ENCODE measurements at regions not wholly inside any gene's neighbourhood (a gene's known extent, or its start where the extent isn't known, plus 50 kb on each side); places are given as distances from the start of the nearest gene placed in this dataset.

DNA sequence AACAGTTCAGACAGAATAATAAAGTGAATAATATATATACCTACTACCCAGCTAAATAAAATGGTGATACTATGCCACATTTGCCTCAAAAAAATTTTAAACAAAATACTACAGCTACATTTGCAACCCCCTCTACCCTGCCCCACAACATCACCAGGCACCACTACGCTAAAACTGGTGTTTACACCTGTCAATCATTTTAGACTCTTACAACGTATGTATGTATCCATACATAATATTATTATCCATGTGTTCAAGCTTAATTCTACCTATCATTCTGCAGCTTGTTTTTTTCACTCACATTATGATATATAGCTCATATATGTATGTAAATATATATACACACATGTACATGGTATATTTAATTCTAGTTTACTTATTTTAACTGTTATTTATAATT is 62.5 kb downstream of the NIBAN1 start:
- no peaks in the 10 kb centered on the region for H3K9me3 ChIP-seq
- H3K27ac ChIP-seq (replicated peaks in 1 of 4) = peak overlapping the region in 2 of 4 donors; percentile 30 to 73
- no peak for TF ChIP-seq POLR2AphosphoS5 (IDR thresholded peaks at IDR 0.05)
- no peak for TF ChIP-seq POLR2A (IDR thresholded peaks at IDR 0.05; ENCODE audit: low read depth)
- no peak for TF ChIP-seq EP300 (IDR thresholded peaks at IDR 0.05)
- TF ChIP-seq, protein P1, sequence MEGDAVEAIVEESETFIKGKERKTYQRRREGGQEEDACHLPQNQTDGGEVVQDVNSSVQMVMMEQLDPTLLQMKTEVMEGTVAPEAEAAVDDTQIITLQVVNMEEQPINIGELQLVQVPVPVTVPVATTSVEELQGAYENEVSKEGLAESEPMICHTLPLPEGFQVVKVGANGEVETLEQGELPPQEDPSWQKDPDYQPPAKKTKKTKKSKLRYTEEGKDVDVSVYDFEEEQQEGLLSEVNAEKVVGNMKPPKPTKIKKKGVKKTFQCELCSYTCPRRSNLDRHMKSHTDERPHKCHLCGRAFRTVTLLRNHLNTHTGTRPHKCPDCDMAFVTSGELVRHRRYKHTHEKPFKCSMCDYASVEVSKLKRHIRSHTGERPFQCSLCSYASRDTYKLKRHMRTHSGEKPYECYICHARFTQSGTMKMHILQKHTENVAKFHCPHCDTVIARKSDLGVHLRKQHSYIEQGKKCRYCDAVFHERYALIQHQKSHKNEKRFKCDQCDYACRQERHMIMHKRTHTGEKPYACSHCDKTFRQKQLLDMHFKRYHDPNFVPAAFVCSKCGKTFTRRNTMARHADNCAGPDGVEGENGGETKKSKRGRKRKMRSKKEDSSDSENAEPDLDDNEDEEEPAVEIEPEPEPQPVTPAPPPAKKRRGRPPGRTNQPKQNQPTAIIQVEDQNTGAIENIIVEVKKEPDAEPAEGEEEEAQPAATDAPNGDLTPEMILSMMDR (IDR thresholded peaks at IDR 0.05) = no peak
- intact Hi-C loops (cut with DNase I) = loop anchor here (5.0 kb wide), 1 partner anchor 35 kb away; no protein-coding TSS in a partner anchor
- H3K4me3 ChIP-seq = no peak overlapping the region
- no peaks in the 10 kb centered on the region for H3K36me3 ChIP-seq
- H3K27me3 ChIP-seq = no peaks in the 10 kb centered on the region
- no peak for DNase-seq (ENCODE audit: extremely low spot score)
- H3K4me1 ChIP-seq = peaks cover 41 to 92% (median 85%) of the 10 kb centered on the region in 4 donors
- 77% methylated on average over 2 of the region's 2 CpGs for WGBS

DNA sequence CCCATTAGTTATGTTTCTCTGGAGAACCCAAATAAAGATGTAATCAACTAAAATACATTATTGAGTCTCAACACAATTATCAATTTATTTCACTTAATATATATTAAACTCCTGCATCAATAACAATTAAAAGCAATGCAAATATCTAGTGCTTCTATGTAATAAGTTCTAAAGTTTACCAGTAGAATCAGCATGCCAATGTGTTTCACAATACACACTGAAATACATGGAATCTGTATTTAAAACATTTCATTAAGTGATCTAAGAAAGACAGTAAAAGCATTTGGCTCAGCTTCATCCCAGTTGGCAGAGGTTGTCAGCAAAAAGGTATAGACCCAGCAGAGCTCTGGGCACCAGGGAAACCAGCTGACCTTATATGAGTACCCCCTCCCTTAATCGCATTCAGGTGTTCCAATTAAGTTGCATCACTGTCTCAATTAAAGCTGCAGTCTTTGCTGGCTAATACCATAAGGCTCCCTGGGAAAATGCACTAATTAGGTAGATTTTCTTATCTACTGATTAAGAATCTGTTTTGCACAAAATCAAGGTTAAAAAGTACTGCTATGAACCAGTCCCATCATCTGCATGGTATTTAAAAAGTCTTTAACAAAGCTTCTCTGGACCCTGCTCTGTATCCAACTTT is 63.1 kb downstream of the NIBAN1 start:
- Histone ChIP-seq H3K27ac (replicated peaks in 1 of 4) (peak overlapping the region in 3 of 4 donors; percentile 25 to 73 (median 30)), H3K36me3 (no peaks in the 10 kb centered on the region), H3K27me3 (no peaks in the 10 kb centered on the region), H3K9me3 (no peaks in the 10 kb centered on the region), H3K4me3 (no peak overlapping the region), H3K4me1 (peaks cover 47 to 96% (median 90%) of the 10 kb centered on the region in 4 donors)
- intact Hi-C loops (cut with DNase I) = loop anchor here (5.0 kb wide), 1 partner anchor 36 kb away; no protein-coding TSS in a partner anchor
- WGBS = 79% methylated on average over 1 of the region's 1 CpG
- DNase-seq (ENCODE audit: extremely low spot score) = no peak
- TF ChIP-seq POLR2A (IDR thresholded peaks at IDR 0.05; ENCODE audit: low read depth) (no peak), POLR2AphosphoS5 (IDR thresholded peaks at IDR 0.05) (no peak), EP300 (IDR thresholded peaks at IDR 0.05) (no peak)
- TF ChIP-seq, protein P1 (IDR thresholded peaks at IDR 0.05) = no peak

- no peaks in the 10 kb centered on the region for H3K9me3 ChIP-seq
- no peak for DNase-seq (ENCODE audit: extremely low spot score)
- 45% methylated on average over 3 of the region's 3 CpGs for WGBS
- H3K4me3 ChIP-seq = no peak overlapping the region
- intact Hi-C loops (cut with DNase I) = loop anchor here (5.0 kb wide), 1 partner anchor 37 kb away; no protein-coding TSS in a partner anchor
- H3K27ac ChIP-seq (replicated peaks in 1 of 4) = peak overlapping the region in 3 of 4 donors; percentile 28 to 73 (median 30)
- peaks cover 52 to 96% (median 89%) of the 10 kb centered on the region in 4 donors for H3K4me1 ChIP-seq
- H3K36me3 ChIP-seq = no peaks in the 10 kb centered on the region
- TF ChIP-seq, protein P1 (IDR thresholded peaks at IDR 0.05) = no peak
- TF ChIP-seq POLR2AphosphoS5 (IDR thresholded peaks at IDR 0.05) (peak in 1 of 2 donors; percentile 55), EP300 (IDR thresholded peaks at IDR 0.05) (no peak), POLR2A (IDR thresholded peaks at IDR 0.05; ENCODE audit: low read depth) (no peak)
- no peaks in the 10 kb centered on the region for H3K27me3 ChIP-seq
These were observed 63.6 kb downstream of the NIBAN1 start for GRCh38 chr1:184910691-184911091.

- DNase-seq (ENCODE audit: extremely low spot score) = no peak
- intact Hi-C loops (cut with DNase I) = loop anchor here (5.0 kb wide), 1 partner anchor 37 kb away; no protein-coding TSS in a partner anchor
- H3K36me3 ChIP-seq = no peaks in the 10 kb centered on the region
- peaks cover 59 to 96% (median 89%) of the 10 kb centered on the region in 4 donors for H3K4me1 ChIP-seq
- no peak overlapping the region for H3K4me3 ChIP-seq
- no peaks in the 10 kb centered on the region for H3K27me3 ChIP-seq
- no peaks in the 10 kb centered on the region for H3K9me3 ChIP-seq
- 84% methylated on average over 2 of the region's 2 CpGs for WGBS
- H3K27ac ChIP-seq (replicated peaks in 1 of 4) = peak overlapping the region; percentile 28 to 73 (median 30)
- no peak for TF ChIP-seq EP300 (IDR thresholded peaks at IDR 0.05)
- TF ChIP-seq POLR2A (IDR thresholded peaks at IDR 0.05; ENCODE audit: low read depth) = no peak
- no peak for TF ChIP-seq POLR2AphosphoS5 (IDR thresholded peaks at IDR 0.05)
- TF ChIP-seq, protein P1 (IDR thresholded peaks at IDR 0.05) = no peak
These were observed 64.3 kb downstream of the NIBAN1 start for GRCh38 chr1:184910005-184910404.

All from esophagus muscularis mucosa (tissue), 4 donors.